T-helper 2 cell (primary cell): ENCODE measurements at regions not wholly inside any gene's neighbourhood (a gene's known extent, or its start where the extent isn't known, plus 50 kb on each side); places are given as distances from the start of the nearest gene placed in this dataset.

Experiments used
- DNase-seq, 5 experiments: peaks; one replicate each; pipeline versions ENCODE4 v3.0.0 to v3.0.0-alpha.2; 2012 to 2022

GRCh38 chr11:32039149-32039548, 51.7 kb upstream of the RCN1 start:
- no peak for DNase-seq

- DNase-seq = no peak
These were observed 56.2 kb upstream of the RCN1 start for GRCh38 chr11:32034680-32035079.

GRCh38 chr11:32034149-32034548, 56.7 kb upstream of the RCN1 start:
- DNase-seq = no peak

GRCh38 chr11:32033491-32033890, 57.4 kb upstream of the RCN1 start:
- DNase-seq = no peak

GRCh38 chr11:32033067-32033466, 57.8 kb upstream of the RCN1 start:
- DNase-seq = no peak

GRCh38 chr11:32032478-32032877, 58.4 kb upstream of the RCN1 start:
- no peak for DNase-seq

GRCh38 chr11:32032052-32032451, 58.8 kb upstream of the RCN1 start:
- no peak for DNase-seq

- DNase-seq = no peak
These were observed 59.9 kb upstream of the RCN1 start for GRCh38 chr11:32030875-32031503.

GRCh38 chr11:32029721-32030120, 61.2 kb upstream of the RCN1 start:
- no peak for DNase-seq

GRCh38 chr11:32028201-32028600, 62.7 kb upstream of the RCN1 start:
- DNase-seq = no peak

- no peak for DNase-seq
These were observed 64.1 kb upstream of the RCN1 start for GRCh38 chr11:32026766-32027165.

- DNase-seq = no peak
These were observed 65.9 kb upstream of the RCN1 start for GRCh38 chr11:32024948-32025347.

- DNase-seq = no peak
These were observed 67.2 kb upstream of the RCN1 start for GRCh38 chr11:32023370-32024305.

- no peak for DNase-seq
These were observed 72.2 kb upstream of the RCN1 start for GRCh38 chr11:32018672-32019071.

- DNase-seq = no peak
These were observed 74.8 kb upstream of the RCN1 start for GRCh38 chr11:32016111-32016510.

- no peak for DNase-seq
These were observed 75.4 kb upstream of the RCN1 start for GRCh38 chr11:32015427-32015826.

- no peak for DNase-seq
These were observed 77.3 kb upstream of the RCN1 start for GRCh38 chr11:32013603-32014002.

- DNase-seq = no peak
These were observed 78.8 kb upstream of the RCN1 start for GRCh38 chr11:32012049-32012448.

- no peak for DNase-seq
These were observed 81.9 kb upstream of the RCN1 start for GRCh38 chr11:32008880-32009551.

GRCh38 chr11:32006799-32007388, 84.0 kb upstream of the RCN1 start:
- DNase-seq = peak in 1 of 5 experiments; percentile 21

- DNase-seq = no peak
These were observed 85.0 kb upstream of the RCN1 start for GRCh38 chr11:32005786-32006416.

GRCh38 chr11:32003335-32003734, 87.5 kb upstream of the RCN1 start:
- DNase-seq = no peak

- no peak for DNase-seq
These were observed 88.6 kb upstream of the RCN1 start for GRCh38 chr11:32002311-32002710.
